ENCODE measurements at regions not wholly inside any gene's neighbourhood (a gene's known extent, or its start where the extent isn't known, plus 50 kb on each side); places are given as distances from the start of the nearest gene placed in this dataset.

- no peak overlapping the region for H3K27ac ChIP-seq (ENCODE audit: low read length)
- peaks cover 0 to 3% of the 10 kb centered on the region in 2 experiments for H3K4me1 ChIP-seq (ENCODE audit: control insufficient read depth in 1 of 2, extremely low read depth in 1 of 2, insufficient read depth in 2 of 2, low read length in 2 of 2)
- H3K4me3 ChIP-seq (ENCODE audit: control insufficient read depth in 1 of 2, extremely low read depth in 1 of 2, low read length in 1 of 2): no peak overlapping the region
- Mint-ChIP-seq H3K9me3 (peaks cover 17 to 33% (median 24%) of the 10 kb centered on the region in 3 donors), H3K27ac (no peak overlapping the region), H3K4me3 (no peak overlapping the region), H3K4me1 (peaks cover 0 to 5% (median 5%) of the 10 kb centered on the region in 3 donors), H3K36me3 (no peaks in the 10 kb centered on the region), H3K27me3 (no peaks in the 10 kb centered on the region)
- CTCF ChIA-PET: no interaction called here
- no CpG with 5 or more reads among the region's 1 CpG for WGBS (ENCODE audit: insufficient coverage)
- H3K36me3 ChIP-seq (ENCODE audit: control insufficient read depth in 2 of 2, extremely low read depth in 1 of 2, insufficient read depth in 1 of 2, low read length in 1 of 2): no peaks in the 10 kb centered on the region
- no peaks in the 10 kb centered on the region for H3K9me3 ChIP-seq
- no peak for ATAC-seq (replicated peaks in 1 of 4)
- DNase-seq: no peak
- POLR2A ChIA-PET: no interaction called here
- no peaks in the 10 kb centered on the region for H3K27me3 ChIP-seq (replicated peaks in 1 of 2; ENCODE audit: control insufficient read depth in 2 of 2, extremely low read depth in 1 of 2, insufficient read depth in 2 of 2, low read length in 1 of 2)
Measured at GRCh38 chr7:16347827-16348192, 73.5 kb downstream of the CRPPA start.

- ChIA-PET CTCF (no interaction called here), POLR2A (no interaction called here)
- H3K27me3 Mint-ChIP-seq: no peaks in the 10 kb centered on the region
- no peak overlapping the region for H3K4me3 ChIP-seq (ENCODE audit: control insufficient read depth in 1 of 2, extremely low read depth in 1 of 2, low read length in 1 of 2)
- H3K9me3 Mint-ChIP-seq: peaks cover 17 to 33% (median 24%) of the 10 kb centered on the region in 3 donors
- WGBS (ENCODE audit: insufficient coverage): no CpG with 5 or more reads among the region's 1 CpG
- no peaks in the 10 kb centered on the region for H3K9me3 ChIP-seq
- no peaks in the 10 kb centered on the region for H3K36me3 Mint-ChIP-seq
- H3K27me3 ChIP-seq (replicated peaks in 1 of 2; ENCODE audit: control insufficient read depth in 2 of 2, extremely low read depth in 1 of 2, insufficient read depth in 2 of 2, low read length in 1 of 2): no peaks in the 10 kb centered on the region
- H3K36me3 ChIP-seq (ENCODE audit: control insufficient read depth in 2 of 2, extremely low read depth in 1 of 2, insufficient read depth in 1 of 2, low read length in 1 of 2): no peaks in the 10 kb centered on the region
- H3K4me1 ChIP-seq (ENCODE audit: control insufficient read depth in 1 of 2, extremely low read depth in 1 of 2, insufficient read depth in 2 of 2, low read length in 2 of 2): peaks cover 0 to 3% of the 10 kb centered on the region in 2 experiments
- H3K4me1 Mint-ChIP-seq: peaks cover 0 to 5% (median 5%) of the 10 kb centered on the region in 3 donors
- no peak overlapping the region for H3K27ac ChIP-seq (ENCODE audit: low read length)
- H3K4me3 Mint-ChIP-seq: no peak overlapping the region
- no peak overlapping the region for H3K27ac Mint-ChIP-seq
- DNase-seq (no peak), ATAC-seq (replicated peaks in 1 of 4) (no peak)
Measured at GRCh38 chr7:16347066-16347826, 74.1 kb downstream of the CRPPA start.

DNA sequence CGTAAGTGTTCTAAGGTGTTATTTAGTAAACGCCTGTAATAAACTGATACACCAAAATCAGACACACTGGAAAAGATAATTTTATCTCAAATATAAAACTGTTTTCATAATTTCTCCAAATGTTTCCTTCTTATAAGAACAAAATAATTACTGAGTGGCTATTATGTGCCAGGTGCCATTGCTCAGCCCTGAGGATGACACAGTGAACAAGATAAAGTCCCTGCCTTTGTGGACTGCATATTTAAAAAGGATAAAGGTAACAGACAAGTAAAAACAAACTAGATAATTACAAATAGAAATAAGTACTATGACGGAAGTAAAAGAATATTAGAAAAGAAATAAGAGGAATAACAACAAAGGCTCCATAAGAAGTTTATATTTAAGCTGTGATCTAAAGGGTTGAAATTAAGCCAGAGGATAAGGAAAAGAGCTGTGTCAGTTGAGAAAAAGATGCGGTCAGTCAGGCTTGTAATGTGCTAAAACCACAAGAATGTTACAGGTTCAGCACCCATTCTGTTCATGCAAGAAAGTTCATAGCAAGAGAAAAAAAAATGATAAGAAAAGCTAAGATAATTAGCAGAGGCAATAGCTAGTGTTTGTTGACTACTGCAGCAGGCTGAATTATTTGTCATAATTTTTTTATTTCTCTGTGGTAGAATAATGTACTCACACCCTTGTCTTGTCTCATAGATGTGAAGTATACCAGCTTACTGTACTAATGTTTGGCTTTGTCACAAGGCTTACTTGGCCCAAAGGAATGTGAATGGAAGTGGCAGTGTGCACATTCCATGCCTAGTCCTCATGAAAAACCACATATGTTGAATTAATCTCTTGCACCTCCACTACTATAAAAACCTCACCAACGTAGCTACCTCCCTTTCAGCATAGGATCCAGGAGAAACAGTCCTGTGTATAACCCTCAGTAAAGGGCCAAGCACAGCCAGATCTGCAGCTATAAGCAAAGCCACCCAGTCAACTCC is 75.1 kb downstream of the CRPPA start:
- peak in 2 of 35 experiments; percentile 9 to 34 for DNase-seq
- Mint-ChIP-seq H3K27me3 (no peaks in the 10 kb centered on the region), H3K4me3 (no peak overlapping the region), H3K9me3 (peaks cover 17 to 25% (median 22%) of the 10 kb centered on the region in 3 donors), H3K4me1 (peaks cover 0 to 5% (median 5%) of the 10 kb centered on the region in 3 donors), H3K36me3 (no peaks in the 10 kb centered on the region), H3K27ac (no peak overlapping the region)
- no peak overlapping the region for H3K27ac ChIP-seq (ENCODE audit: low read length)
- no peak overlapping the region for H3K4me3 ChIP-seq (ENCODE audit: control insufficient read depth in 1 of 2, extremely low read depth in 1 of 2, low read length in 1 of 2)
- ChIA-PET CTCF (no interaction called here), POLR2A (interaction anchor here in 1 of 2 donors (0.6 kb wide), 1 partner anchor 16 kb away, joined by 3 read pairs; no protein-coding TSS in a partner anchor)
- H3K9me3 ChIP-seq: no peaks in the 10 kb centered on the region
- peaks cover 0 to 3% of the 10 kb centered on the region in 2 experiments for H3K4me1 ChIP-seq (ENCODE audit: control insufficient read depth in 1 of 2, extremely low read depth in 1 of 2, insufficient read depth in 2 of 2, low read length in 2 of 2)
- no peaks in the 10 kb centered on the region for H3K36me3 ChIP-seq (ENCODE audit: control insufficient read depth in 2 of 2, extremely low read depth in 1 of 2, insufficient read depth in 1 of 2, low read length in 1 of 2)
- H3K27me3 ChIP-seq (replicated peaks in 1 of 2; ENCODE audit: control insufficient read depth in 2 of 2, extremely low read depth in 1 of 2, insufficient read depth in 2 of 2, low read length in 1 of 2): no peaks in the 10 kb centered on the region
- 20% methylated on average over 2 of the region's 5 CpGs for WGBS (ENCODE audit: insufficient coverage)
- ATAC-seq (replicated peaks in 1 of 4): no peak

- DNase-seq (no peak), ATAC-seq (replicated peaks in 1 of 4) (no peak)
- POLR2A ChIA-PET: interaction anchor here in 1 of 2 donors (0.6 kb wide), 1 partner anchor 14 kb away, joined by 3 read pairs; no protein-coding TSS in a partner anchor
- H3K27me3 Mint-ChIP-seq: no peaks in the 10 kb centered on the region
- peaks cover 0 to 5% (median 5%) of the 10 kb centered on the region in 3 donors for H3K4me1 Mint-ChIP-seq
- no peak overlapping the region for H3K27ac ChIP-seq (ENCODE audit: low read length)
- no peak overlapping the region for H3K4me3 Mint-ChIP-seq
- H3K9me3 ChIP-seq: no peaks in the 10 kb centered on the region
- CTCF ChIA-PET: no interaction called here
- no peaks in the 10 kb centered on the region for H3K36me3 ChIP-seq (ENCODE audit: control insufficient read depth in 2 of 2, extremely low read depth in 1 of 2, insufficient read depth in 1 of 2, low read length in 1 of 2)
- H3K4me1 ChIP-seq (ENCODE audit: control insufficient read depth in 1 of 2, extremely low read depth in 1 of 2, insufficient read depth in 2 of 2, low read length in 2 of 2): peaks cover 0 to 3% of the 10 kb centered on the region in 2 experiments
- H3K27me3 ChIP-seq (replicated peaks in 1 of 2; ENCODE audit: control insufficient read depth in 2 of 2, extremely low read depth in 1 of 2, insufficient read depth in 2 of 2, low read length in 1 of 2): no peaks in the 10 kb centered on the region
- no peaks in the 10 kb centered on the region for H3K36me3 Mint-ChIP-seq
- WGBS (ENCODE audit: insufficient coverage): no CpG with 5 or more reads among the region's 1 CpG
- peaks cover 17 to 22% (median 17%) of the 10 kb centered on the region in 3 donors for H3K9me3 Mint-ChIP-seq
- H3K4me3 ChIP-seq (ENCODE audit: control insufficient read depth in 1 of 2, extremely low read depth in 1 of 2, low read length in 1 of 2): no peak overlapping the region
- no peak overlapping the region for H3K27ac Mint-ChIP-seq
Measured at GRCh38 chr7:16344927-16345326, 76.4 kb downstream of the CRPPA start.

GRCh38 chr7:16343612-16344011 is 77.7 kb downstream of the CRPPA start:
- no peaks in the 10 kb centered on the region for H3K9me3 ChIP-seq
- Mint-ChIP-seq H3K36me3 (no peaks in the 10 kb centered on the region), H3K27me3 (no peaks in the 10 kb centered on the region), H3K4me3 (no peak overlapping the region), H3K9me3 (peaks cover 6 to 14% (median 12%) of the 10 kb centered on the region in 3 donors), H3K4me1 (peaks cover 0 to 5% (median 5%) of the 10 kb centered on the region in 3 donors), H3K27ac (no peak overlapping the region)
- WGBS (ENCODE audit: insufficient coverage): 79% methylated on average over 2 of the region's 5 CpGs
- H3K4me3 ChIP-seq (ENCODE audit: control insufficient read depth in 1 of 2, extremely low read depth in 1 of 2, low read length in 1 of 2): no peak overlapping the region
- POLR2A ChIA-PET: interaction anchor here in 1 of 2 donors (0.5 kb wide), 1 partner anchor 475 kb away, joined by 4 read pairs; no protein-coding TSS in a partner anchor
- ATAC-seq (replicated peaks in 1 of 4) (no peak), DNase-seq (no peak)
- CTCF ChIA-PET: no interaction called here
- no peak overlapping the region for H3K27ac ChIP-seq (ENCODE audit: low read length)
- H3K4me1 ChIP-seq (ENCODE audit: control insufficient read depth in 1 of 2, extremely low read depth in 1 of 2, insufficient read depth in 2 of 2, low read length in 2 of 2): peaks cover 0 to 3% of the 10 kb centered on the region in 2 experiments
- no peaks in the 10 kb centered on the region for H3K27me3 ChIP-seq (replicated peaks in 1 of 2; ENCODE audit: control insufficient read depth in 2 of 2, extremely low read depth in 1 of 2, insufficient read depth in 2 of 2, low read length in 1 of 2)
- H3K36me3 ChIP-seq (ENCODE audit: control insufficient read depth in 2 of 2, extremely low read depth in 1 of 2, insufficient read depth in 1 of 2, low read length in 1 of 2): no peaks in the 10 kb centered on the region

DNA sequence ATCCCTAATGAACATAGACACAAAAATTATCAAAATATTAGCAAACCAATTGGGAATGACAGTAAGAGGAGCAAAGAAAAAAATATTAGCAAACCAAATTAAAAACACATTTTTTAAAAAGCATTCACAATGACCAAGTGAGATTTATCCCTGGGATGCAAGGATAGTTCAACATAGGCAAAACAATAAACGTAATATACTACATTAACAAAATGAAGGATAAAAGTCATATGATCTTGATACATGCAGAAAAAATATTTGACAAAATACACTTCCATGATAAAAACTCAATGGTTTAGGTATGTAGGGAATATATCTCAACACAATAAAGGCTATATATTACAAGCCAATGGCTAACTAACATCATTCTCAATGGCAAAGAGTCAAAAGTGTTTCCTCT is 83.3 kb downstream of the CRPPA start:
- Histone ChIP-seq H3K4me3 (ENCODE audit: control insufficient read depth in 1 of 2, extremely low read depth in 1 of 2, low read length in 1 of 2) (no peak overlapping the region), H3K9me3 (no peaks in the 10 kb centered on the region), H3K27ac (ENCODE audit: low read length) (no peak overlapping the region), H3K36me3 (ENCODE audit: control insufficient read depth in 2 of 2, extremely low read depth in 1 of 2, insufficient read depth in 1 of 2, low read length in 1 of 2) (no peaks in the 10 kb centered on the region), H3K4me1 (ENCODE audit: control insufficient read depth in 1 of 2, extremely low read depth in 1 of 2, insufficient read depth in 2 of 2, low read length in 2 of 2) (peaks cover 0 to 2% of the 10 kb centered on the region in 2 experiments), H3K27me3 (replicated peaks in 1 of 2; ENCODE audit: control insufficient read depth in 2 of 2, extremely low read depth in 1 of 2, insufficient read depth in 2 of 2, low read length in 1 of 2) (no peaks in the 10 kb centered on the region)
- POLR2A ChIA-PET: no interaction called here
- H3K4me3 Mint-ChIP-seq: no peak overlapping the region
- ATAC-seq (replicated peaks in 1 of 4) (no peak), DNase-seq (no peak)
- H3K27me3 Mint-ChIP-seq: no peaks in the 10 kb centered on the region
- no CpG with 5 or more reads among the region's 1 CpG for WGBS (ENCODE audit: insufficient coverage)
- peaks cover 12 to 25% (median 22%) of the 10 kb centered on the region in 3 donors for H3K9me3 Mint-ChIP-seq
- H3K27ac Mint-ChIP-seq: no peak overlapping the region
- no peaks in the 10 kb centered on the region for H3K36me3 Mint-ChIP-seq
- CTCF ChIA-PET: no interaction called here
- H3K4me1 Mint-ChIP-seq: peaks cover 1 to 12% (median 7%) of the 10 kb centered on the region in 3 donors
